CD4-positive, alpha-beta T cell treated with Interleukin-12 subunit alpha and Interleukin-12 subunit beta, for 1 hour (primary cell): ENCODE measurements at regions not wholly inside any gene's neighbourhood (a gene's known extent, or its start where the extent isn't known, plus 50 kb on each side); places are given as distances from the start of the nearest gene placed in this dataset.

ENCODE experiments used
- DNase-seq: peaks from one replicate; pipeline ENCODE4 v3.0.0-alpha.2; 2020

- no peak for DNase-seq
Measured at GRCh38 chr4:104811727-104812126, 317.0 kb upstream of the CXXC4 start.

GRCh38 chr4:104815665-104816064, 321.0 kb upstream of the CXXC4 start:
- no peak for DNase-seq

GRCh38 chr4:104818579-104818978, 323.9 kb upstream of the CXXC4 start:
- DNase-seq: no peak

- DNase-seq: no peak
Measured at GRCh38 chr4:104826171-104826570, 320.5 kb upstream of the TET2 start.

GRCh38 chr4:104829761-104830160, 316.9 kb upstream of the TET2 start:
- no peak for DNase-seq

GRCh38 chr4:104848597-104849225, 298.0 kb upstream of the TET2 start:
- DNase-seq: no peak

- DNase-seq: no peak
Measured at GRCh38 chr4:104859601-104860237, 287.0 kb upstream of the TET2 start.

GRCh38 chr4:104860238-104861123, 286.2 kb upstream of the TET2 start:
- peak; percentile 62 for DNase-seq

GRCh38 chr4:104866809-104867208, 279.9 kb upstream of the TET2 start:
- DNase-seq: no peak

- no peak for DNase-seq
Measured at GRCh38 chr4:104868533-104868932, 278.1 kb upstream of the TET2 start.

- DNase-seq: no peak
Measured at GRCh38 chr4:104868958-104869357, 277.7 kb upstream of the TET2 start.

- no peak for DNase-seq
Measured at GRCh38 chr4:104869831-104870230, 276.8 kb upstream of the TET2 start.

GRCh38 chr4:104870495-104871233, 276.0 kb upstream of the TET2 start:
- DNase-seq: no peak

GRCh38 chr4:104878936-104879335, 267.7 kb upstream of the TET2 start:
- DNase-seq: no peak

GRCh38 chr4:104879367-104879766, 267.3 kb upstream of the TET2 start:
- no peak for DNase-seq

- DNase-seq: no peak
Measured at GRCh38 chr4:104879854-104880253, 266.8 kb upstream of the TET2 start.

- no peak for DNase-seq
Measured at GRCh38 chr4:104881136-104881886, 265.4 kb upstream of the TET2 start.

- no peak for DNase-seq
Measured at GRCh38 chr4:104890598-104891275, 255.9 kb upstream of the TET2 start.

- DNase-seq: no peak
Measured at GRCh38 chr4:104896660-104897645, 249.7 kb upstream of the TET2 start.

GRCh38 chr4:104899863-104900262, 246.8 kb upstream of the TET2 start:
- DNase-seq: no peak

GRCh38 chr4:104901438-104901837, 245.2 kb upstream of the TET2 start:
- DNase-seq: no peak
